Stimulated activated CD8-positive, alpha-beta memory T cell treated with anti-CD3 and anti-CD28 coated beads, Interleukin-7, amount 100 ng/mL, for 48 hours (primary cell): ENCODE measurements at regions not wholly inside any gene's neighbourhood (a gene's known extent, or its start where the extent isn't known, plus 50 kb on each side); places are given as distances from the start of the nearest gene placed in this dataset.
A peak's percentile ranks its signal among the peaks of the same experiment; 100 is the strongest.
"Not testable (repeated sequence)": the region's sequence is repeated elsewhere in the genome, so short reads cannot be mapped to it uniquely, and the experiment has no call there.

ENCODE experiments used
- DNase-seq, 2 donors: peaks; one replicate each; pipeline ENCODE4 v3.0.0-alpha.2; 2020; ENCODE audit warnings: low read depth in 1 of 2; ENCODE audit errors: extremely low read depth in 1 of 2

GRCh38 chr4:25981749-25982148 lies 67.7 kb downstream of the SMIM20 start:
- DNase-seq, result no peak

DNA sequence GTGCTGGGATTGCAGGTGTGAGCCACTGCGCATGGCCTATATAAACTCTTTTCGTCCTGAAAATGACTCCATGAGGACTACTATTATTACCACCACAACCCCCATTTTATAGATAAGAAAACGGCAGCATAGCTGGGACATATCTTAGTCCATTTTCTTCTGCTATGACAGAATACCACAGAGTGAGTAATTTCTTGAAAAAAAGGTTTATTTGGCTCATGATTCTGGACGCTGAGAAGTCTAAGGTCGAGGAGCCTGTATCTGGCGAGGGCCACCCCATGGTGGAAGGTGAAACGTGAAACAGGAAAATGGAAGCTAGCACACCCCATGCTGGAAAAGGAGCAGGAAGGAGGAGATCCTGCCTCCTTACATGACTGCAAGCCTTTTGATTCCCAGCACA lies 68.9 kb downstream of the SMIM20 start:
- DNase-seq, result no peak

GRCh38 chr4:25984266-25984665 lies 70.2 kb downstream of the SMIM20 start:
- no peak for DNase-seq

GRCh38 chr4:25984796-25985195 lies 70.8 kb downstream of the SMIM20 start:
- no peak for DNase-seq

- DNase-seq, result no peak
Measured at GRCh38 chr4:25986807-25987206, 72.8 kb downstream of the SMIM20 start.

GRCh38 chr4:25991340-25991739 lies 77.3 kb downstream of the SMIM20 start:
- DNase-seq, result no peak

DNA sequence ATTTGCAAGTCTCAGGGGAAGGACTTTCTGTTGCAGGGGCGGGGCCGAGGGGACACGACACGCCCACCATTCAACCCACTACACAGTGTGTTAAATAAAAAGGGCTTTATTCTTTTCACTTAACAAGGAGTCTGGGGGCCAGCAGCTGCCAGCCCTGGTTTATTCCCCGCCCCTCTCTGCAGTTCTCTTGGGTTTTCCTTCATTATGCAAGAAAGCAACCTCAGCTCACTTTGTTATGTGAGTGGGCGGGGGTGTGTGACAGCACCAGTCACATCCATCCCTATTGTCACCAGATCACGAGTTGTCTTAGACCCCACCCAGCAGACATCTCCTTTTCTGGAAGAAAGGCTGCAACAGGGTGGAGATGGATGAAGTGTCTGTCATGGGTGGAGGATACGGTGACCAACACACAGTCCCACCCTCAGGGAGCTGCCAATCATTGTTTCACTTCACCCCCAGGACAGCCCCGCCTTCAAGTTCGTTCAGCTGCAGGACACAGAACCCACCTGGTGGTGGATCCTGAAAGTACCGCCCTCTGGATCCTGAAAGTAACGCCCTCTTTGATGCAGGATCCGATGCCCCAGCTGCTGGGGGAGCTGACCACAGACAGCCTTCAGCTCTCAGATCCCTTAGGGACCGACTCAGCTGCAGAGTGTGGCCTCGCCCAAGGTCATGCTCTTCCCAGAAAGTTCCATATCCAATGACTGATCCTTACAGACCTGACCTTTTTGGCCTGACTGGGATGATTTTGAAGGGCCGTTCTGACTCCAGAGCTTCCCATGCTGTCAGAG lies 79.6 kb downstream of the SMIM20 start:
- peak in 1 of 2 donors; percentile 22 for DNase-seq

DNA sequence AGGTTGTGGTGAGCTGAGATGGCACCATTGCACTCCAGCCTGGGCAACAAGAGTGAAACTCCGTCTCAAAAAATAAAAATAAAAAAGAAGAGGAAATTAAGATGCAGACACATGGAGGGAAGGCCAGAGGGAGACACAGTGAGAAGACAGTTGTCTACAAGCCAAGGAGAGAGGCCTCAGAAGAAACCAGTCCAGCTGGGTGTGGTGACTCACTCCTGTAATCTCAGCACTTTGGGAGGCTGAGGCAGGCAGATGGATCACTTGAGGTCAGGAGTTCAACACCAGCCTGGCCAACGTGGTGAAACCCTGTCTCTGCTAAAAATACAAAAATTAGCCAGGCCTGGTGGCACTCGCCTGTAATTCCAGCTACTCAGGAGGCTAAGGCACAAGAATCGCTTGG lies 80.6 kb downstream of the SMIM20 start:
- DNase-seq, result not testable (repeated sequence)

DNA sequence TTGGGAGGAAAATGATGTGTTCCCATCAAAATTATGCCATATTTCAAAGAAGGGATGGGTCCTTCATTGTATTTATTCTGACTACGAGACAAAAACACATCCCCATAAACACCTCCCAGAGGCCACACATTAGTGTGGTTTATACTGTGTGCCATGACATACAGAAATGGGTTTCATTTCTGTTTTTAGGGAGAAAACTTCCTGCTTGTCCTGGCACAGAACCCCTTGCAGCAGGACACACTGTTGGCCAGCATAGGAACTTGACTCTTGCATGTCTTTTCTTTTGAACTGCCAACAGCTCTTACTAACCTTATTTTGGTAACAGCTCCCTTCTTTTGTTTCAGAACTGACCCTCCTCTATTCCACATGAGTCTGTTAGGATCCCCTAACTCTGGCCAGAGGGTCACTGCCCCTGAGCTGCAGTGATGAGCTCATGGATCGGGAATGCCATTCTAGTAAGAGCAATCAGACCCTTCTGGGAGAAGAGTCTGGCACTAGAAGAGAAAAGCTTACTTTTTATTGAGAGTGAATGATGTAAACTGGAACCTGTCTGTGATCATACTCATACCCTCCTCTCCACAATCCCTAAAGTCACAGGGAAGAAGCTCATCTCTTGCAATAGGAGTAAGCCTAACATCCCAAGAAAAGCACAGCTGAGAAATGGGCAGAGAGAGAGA lies 86.4 kb downstream of the SMIM20 start:
- DNase-seq, result no peak

GRCh38 chr4:26001413-26001812 lies 87.4 kb downstream of the SMIM20 start:
- no peak for DNase-seq

- DNase-seq, result no peak
Measured at GRCh38 chr4:26001816-26002215, 87.8 kb downstream of the SMIM20 start.

- no peak for DNase-seq
Measured at GRCh38 chr4:26003056-26003455, 89.0 kb downstream of the SMIM20 start.

GRCh38 chr4:26004290-26004689 lies 90.3 kb downstream of the SMIM20 start:
- no peak for DNase-seq

GRCh38 chr4:26005764-26006163 lies 91.7 kb downstream of the SMIM20 start:
- no peak for DNase-seq

GRCh38 chr4:26008737-26009136 lies 94.7 kb downstream of the SMIM20 start:
- no peak for DNase-seq

- DNase-seq, result no peak
Measured at GRCh38 chr4:26009502-26009901, 95.5 kb downstream of the SMIM20 start.

- DNase-seq, result no peak
Measured at GRCh38 chr4:26010304-26010703, 96.3 kb downstream of the SMIM20 start.

DNA sequence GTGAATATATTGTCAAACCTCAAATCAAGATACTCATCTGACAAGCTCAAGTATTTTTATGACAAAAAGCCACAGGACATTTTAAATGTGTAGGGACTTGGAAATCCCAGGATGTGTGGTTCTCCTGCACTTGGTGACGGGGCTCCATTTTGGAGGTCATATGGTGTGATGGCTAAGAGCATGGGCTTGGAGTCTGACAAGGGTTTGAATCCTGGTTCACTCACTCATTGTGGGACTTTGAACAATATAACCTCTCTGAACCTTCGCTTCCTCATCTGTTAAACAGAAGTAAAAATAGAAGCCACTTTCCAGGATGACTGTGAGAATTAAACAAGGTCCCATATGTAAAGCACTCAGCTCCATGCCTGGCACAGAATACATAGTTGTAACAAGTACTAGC lies 99.6 kb downstream of the SMIM20 start:
- no peak for DNase-seq

DNA sequence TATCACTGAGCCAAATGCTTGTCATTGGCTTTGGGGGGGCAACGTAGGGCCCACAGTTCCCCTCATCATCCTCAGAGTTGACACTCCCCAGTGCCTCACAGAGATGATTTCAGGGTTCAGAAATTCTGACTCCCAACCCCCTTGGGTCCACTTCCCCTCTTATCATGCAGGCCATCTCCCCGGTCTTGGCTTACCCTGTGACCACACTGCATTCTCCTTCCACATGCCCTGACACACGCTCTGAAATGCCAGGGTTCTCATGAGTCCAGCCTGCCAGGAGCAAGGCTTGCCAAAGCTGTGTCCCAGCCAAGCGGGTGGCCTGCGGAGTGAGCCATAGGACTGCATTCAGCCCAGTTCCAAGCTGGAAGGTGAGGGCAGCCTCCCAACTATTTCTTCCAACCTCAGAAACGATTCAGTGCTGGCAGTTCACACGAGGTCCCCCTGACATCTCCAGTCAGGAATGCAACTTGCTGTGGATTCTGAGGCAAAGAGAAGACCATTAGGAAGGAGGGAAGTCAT lies 101.2 kb downstream of the SMIM20 start:
- no peak for DNase-seq

GRCh38 chr4:26015906-26016305 lies 101.9 kb downstream of the SMIM20 start:
- no peak for DNase-seq

DNA sequence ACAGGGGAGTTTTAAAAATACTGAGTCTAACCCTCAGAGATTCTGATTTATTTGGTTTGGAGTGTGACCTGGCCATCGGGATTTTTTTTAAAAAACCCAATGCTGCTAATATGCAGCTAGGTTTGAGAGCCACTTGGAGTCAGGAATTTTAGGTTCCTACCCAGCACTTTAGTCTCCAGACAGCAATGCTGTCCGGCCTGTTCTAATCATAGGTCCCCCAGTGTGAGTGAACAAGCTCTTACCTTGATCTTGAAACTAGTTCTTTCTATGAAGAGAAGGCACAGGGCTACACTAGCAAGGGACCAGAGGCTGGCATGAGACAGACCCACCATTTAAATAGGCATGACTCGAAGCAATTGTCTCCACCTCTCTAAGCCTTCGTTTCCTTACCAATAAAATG lies 103.5 kb downstream of the SMIM20 start:
- DNase-seq, result no peak
